SK-N-DZ (cell line): ENCODE measurements at regions not wholly inside any gene's neighbourhood (a gene's known extent, or its start where the extent isn't known, plus 50 kb on each side); places are given as distances from the start of the nearest gene placed in this dataset.

Source experiments
- DNase-seq: peaks from one replicate; pipeline ENCODE4 v3.0.0-alpha.2; 2015; ENCODE audit warnings: low spot score

DNA sequence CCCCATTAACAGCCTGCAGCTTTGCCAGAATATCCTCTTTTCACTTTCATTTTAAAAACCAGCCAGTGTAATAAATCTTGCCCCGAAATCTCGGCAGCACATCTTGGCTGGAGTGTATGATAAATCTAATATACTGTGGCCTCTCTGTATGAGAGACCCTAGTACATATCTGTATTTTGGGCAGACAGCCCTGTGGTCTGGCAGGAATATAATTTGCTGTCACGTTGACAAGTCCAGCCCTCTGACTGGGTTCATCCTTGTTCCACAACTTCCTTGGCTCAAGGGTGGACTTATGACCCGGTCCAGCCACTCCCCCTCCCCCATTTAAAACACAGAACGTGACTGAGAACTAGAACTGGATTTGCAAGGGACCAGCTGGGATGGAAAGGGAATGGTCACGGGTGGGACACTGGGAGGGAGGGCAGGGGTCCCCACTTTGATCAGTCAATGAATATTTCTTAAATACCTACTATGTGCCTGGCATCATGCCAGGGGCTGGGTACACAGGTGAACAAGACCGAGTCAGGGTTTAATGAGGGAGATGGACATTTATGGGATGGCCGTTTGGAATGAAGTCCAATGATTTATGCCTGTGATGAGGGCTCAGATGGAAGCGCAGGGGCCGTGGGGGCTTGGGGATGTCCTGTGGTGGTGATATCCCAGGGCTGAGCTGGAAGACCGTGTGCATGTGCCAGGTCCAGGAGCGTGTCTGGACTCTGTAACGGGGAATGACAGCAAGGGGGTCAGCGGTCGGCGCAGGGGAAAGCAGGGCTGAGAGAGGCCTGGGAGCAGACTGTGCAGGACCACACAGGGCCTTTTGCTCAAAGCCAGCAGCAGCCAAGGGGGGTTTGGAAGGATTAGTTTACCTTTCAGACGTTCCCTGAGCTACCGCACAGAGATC lies 190.5 kb downstream of the PHETA1 start:
- peak; percentile 95 for DNase-seq

DNA sequence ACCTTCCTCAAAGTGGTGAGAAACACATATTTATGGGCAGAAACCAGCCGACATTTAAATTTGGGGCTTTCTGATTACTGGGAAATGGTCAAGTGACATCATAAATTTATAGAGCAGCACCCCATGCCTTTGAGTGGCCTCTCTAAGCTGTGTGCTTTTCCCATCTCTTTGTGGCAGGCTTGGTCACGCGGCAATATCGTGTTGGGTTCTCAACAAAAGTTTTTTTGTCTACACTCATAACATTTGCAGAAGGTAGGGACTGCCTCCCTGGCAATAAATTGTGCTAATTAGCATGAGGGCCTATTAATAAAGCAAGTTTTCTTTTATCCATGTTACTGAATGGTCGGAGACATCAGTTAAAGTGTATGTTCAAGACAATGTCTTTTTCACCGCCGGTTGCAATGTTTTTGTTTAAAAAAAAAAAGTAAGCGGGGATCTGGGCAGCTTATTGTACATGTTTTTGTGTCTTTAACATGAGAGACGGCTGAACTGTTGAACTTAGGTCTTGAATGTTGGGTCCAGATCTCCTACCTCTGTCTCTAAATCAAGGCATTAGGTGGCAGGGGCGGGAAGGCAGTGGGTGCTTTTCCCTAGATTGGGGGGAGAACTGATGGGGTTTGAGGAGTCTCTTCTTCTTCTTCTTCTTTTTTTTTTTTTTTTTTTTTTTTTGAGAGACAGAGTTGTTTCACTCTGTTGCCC lies 193.3 kb downstream of the PHETA1 start:
- DNase-seq, result no peak

DNA sequence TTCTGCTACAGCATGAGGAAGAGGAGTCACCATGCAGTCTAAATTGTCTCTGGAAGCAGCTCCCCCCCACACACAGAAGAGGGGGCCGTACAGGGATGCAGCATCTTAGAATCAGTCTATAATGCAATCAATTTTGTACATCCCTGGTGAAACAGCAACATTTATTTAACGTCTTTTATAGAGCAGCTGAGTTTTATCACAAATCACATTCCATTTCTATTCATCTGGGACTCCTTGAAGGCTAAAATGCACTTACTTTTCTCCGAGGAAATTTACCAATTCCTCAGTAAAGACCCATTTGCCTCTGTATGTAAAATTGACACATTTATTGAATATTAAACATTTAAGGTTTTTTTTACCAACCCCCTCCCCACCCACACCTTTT lies 193.9 kb downstream of the PHETA1 start:
- DNase-seq, result no peak

DNA sequence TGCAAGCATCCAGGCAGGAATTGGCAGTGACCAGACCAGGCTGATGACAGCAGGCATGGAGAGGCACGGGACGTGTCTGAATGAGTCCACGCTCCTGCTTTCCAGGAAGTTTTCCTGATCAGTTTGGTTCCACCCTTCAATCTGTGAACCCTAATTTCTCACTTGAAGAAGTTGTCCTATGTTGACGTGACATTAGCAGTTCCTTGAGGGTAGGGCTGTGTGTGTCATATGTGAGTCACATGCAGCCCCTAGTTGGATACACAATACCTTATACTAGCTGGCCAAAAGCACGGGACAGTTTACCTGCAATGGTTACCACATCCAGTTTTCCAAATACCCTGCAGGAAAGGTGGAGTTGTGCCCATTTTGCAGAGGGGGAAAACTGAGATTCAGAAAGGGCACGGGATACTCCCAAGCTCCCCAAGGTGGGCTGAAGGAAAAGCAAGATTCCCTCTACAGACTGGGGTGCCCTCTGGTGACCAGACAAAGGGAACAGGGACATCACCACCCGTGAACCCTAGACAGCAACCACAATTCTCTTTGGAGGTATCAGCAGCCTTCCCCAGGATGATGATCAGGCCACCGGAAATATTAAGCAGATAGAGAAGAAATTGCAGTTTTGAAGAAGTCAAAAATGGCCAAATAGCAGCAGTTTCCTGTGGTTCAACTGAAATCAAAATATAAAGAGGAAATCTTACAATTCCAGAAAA lies 194.5 kb downstream of the PHETA1 start:
- peak; percentile 52 for DNase-seq

DNA sequence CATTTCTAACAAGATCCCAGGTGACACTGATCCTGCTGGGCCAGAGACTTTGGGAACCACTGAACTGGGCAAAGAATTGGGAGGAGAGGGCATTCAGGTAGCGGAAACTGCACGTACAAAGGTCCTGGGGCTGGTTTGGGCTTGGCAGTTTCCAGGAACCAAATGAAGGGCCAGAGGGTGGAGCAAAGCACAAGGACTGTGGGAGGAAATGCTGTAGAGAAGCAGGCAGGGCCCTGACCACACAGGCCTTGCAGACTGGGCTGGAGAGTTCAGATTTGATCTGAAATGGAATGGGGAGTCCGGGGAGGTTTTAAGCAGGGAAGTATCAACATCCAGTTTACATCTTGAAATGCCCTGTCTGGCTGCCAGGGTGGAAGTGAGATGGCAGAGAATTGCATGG lies 195.1 kb downstream of the PHETA1 start:
- DNase-seq, result no peak

DNA sequence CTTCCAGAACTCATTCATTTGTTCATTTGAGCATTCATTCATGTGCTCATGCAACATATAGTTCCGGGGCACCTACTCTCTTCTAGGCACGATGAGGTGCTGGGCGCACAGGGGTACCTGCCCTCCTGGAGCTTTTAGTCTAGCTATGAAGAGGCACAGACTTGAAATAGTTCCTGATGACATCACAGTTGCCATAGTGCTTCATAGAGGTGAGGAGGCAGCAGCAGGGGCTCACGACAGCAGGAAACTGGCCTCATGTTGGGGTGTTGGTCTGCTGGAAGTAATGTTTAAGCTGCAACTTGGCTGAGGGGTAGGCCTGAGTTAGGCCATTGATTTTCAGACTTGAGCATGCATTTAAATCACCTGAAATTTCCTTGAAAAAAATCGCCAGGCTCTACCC lies 195.5 kb downstream of the PHETA1 start:
- DNase-seq, result no peak

DNA sequence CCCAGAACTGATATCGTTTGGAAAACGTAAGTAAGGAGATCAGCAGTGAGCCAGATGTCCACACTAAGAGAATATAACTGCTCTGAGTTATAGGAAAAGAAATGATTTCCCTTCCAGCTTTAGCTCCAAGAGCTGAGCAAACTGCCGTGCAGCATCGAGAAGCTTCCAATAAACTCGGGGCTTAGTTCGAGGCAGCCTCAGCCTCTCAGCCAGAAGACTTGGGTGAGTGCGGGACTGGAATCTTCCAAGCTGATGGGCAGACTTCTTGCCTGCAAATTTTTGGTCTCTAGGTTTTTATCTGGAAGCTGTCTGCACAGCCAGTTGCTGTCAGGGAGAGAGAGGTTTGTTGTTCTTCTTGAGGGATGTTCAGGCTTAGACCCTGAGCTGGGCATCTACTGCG lies 196.1 kb downstream of the PHETA1 start:
- no peak for DNase-seq

DNA sequence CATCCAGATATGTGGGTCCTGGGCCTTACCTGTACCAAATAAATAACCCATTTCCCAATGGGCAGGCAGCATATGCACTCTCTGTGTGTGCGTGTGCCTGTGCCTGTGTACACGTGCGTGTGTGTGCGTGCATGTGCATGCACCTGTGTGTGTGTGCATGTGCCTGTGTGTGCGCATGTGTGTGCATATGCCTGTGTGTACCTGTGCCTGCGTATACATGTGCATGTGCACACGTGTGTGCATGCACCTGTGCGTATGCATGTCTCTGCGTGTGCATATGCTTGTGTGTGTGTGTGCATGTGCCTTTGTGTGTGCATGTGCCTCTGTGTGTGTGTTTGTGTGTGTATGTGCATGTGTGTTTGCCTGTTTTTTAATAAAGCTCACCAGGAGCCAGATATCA lies 197.1 kb downstream of the PHETA1 start:
- DNase-seq, result no peak

DNA sequence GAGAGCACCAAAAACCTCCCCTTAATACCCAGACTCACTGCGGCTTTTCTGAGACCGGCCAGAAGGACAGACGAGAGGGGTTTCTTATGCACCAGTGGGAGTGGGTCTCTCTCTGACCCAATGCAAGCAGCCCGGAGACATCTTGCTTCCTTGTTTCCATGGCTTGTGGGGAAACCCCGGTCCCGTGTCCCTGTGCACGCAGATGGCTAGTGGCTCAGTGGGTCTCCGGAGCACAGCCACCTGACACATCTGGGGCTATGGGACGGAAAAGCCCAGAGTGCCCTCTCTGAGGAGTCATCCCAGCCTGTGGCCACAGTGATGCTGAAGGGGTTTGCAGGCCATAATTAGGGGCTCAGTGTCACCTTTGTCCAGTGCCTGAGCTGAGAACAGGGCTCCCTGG lies 197.6 kb downstream of the PHETA1 start:
- no peak for DNase-seq

DNA sequence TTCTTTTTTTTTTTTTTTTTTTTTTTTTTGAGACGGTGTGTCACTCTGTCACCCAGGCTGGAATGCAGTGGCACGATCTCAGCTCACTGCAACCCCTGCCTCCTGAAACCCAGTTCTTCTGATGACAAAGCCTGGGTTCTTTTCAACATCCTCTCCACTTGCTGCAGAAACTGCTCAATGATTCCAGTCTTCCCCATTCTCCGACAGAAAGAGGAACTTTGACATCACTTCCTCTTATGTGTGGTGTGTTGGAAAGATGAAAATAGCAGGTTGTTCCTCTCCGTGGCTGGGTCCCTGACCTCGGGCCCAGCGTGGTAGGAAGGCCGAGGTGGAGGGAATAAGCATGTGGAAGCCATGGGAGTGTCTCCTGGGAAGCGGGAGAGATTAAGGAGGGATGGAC lies 198.4 kb downstream of the PHETA1 start:
- no peak for DNase-seq

DNA sequence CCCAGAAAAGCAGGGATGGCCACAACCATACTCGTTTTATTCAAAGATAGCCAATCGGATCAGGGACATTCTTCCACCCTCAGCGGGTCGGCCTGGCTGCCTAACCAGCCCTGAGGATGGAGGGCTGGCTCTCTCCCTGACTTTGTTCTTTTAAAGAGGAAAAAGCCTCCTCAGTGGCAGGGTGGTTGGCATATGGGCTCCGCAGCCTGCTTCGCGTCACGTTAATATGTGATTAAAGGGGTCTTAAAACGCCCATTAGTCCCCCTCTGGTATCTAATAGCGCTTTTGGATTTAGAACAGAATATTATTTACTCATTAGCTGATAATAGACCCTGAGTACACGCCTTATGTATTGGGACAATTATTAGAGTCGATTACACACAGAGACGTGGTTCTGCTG lies 199.4 kb downstream of the PHETA1 start:
- DNase-seq, result no peak

DNA sequence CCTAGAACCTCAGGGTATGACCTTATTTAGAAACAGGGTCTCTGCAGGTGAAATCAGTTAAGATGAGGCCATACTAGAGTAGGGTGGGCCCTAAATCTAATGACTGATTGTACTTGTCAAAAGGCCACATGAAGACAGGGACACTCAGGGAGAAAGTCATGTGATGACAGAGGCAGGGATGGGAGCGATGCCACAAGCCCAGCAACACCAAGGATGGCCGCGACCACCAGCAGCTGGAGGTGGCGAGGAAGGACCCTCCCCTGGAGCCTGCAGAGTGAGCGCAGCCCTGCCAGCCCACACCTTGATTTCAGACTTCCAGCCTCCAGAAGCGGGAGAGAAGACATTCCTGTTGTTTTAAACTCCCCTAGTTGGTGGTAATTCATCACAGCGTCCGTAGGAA lies 199.9 kb downstream of the PHETA1 start:
- DNase-seq, result no peak

DNA sequence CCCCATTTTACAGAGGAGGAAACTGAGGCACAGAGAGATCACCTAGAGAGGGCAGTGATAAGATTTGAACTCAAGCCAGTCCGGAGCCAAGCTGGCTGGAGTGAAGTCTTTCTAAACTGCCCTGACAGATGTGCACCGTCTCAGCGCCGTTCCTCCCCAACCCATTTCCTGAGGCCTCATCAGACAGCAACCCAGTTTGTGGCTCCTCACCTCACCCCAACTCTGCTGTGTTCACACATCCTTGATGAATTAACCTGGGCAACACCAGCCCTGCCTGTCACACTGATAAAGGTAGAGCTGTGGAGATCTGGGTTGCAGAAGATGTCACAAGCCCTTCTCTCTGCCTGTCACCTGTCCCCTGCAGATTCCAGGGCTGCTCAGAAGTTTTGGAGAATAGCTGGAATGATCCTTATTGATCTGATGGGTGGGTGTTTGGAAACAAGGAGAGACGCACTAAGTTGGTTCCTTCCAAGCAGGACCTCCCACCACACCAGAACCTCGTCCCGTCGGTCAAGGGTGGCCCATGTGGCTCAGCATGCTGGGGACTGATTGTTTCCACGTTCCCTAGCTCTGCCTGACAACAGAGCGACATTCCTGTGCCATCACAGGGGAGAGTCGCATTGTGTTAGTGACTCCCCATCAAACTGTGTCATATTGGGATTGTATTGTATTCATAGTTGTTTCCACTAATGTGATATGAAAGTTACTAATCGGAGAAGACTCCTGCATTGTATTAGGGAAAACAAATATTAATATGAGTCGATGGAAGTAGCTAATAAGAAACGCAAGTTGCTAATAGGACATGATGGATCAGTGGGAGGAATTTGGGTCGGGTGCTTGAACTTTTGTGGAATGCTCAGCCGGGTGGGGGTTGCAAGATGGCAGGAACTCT lies 200.6 kb downstream of the PHETA1 start:
- no peak for DNase-seq

DNA sequence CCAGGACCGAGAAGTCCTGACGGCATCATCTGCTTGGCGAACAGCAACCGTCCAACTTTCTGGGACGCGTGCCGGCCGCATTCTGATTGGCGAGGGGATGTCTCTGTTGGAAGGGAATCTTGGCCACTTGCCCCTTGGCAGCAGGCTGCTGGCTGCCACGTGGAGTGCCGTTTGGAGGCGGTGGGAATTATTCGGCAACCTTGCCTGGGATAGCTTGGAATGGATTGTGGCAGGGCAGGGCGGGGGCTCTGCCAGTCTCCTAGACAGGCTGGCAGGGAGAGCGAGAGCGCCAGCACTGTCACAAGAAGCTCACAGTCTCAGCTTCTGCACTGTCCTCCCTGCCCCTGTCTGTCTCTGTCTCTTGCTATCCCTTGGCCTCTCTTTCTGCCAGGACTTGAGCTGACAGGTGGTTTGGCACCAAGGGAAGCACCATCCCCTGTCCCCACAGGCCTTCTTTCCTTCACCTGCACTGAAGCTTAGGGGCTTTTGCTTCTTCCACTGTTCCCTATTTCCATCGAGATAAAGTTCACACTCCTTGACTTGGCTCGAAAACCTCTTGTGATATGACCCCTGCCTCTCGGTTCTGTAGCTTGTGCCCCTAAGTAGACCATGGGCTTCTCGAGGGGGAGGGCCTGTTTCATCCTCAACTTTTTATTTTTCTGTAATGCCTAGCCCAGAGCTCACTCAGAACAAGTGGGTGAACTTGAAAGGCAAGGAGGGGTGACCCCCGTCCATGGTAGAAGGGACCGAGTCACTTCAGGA lies 201.9 kb downstream of the PHETA1 start:
- no peak for DNase-seq

DNA sequence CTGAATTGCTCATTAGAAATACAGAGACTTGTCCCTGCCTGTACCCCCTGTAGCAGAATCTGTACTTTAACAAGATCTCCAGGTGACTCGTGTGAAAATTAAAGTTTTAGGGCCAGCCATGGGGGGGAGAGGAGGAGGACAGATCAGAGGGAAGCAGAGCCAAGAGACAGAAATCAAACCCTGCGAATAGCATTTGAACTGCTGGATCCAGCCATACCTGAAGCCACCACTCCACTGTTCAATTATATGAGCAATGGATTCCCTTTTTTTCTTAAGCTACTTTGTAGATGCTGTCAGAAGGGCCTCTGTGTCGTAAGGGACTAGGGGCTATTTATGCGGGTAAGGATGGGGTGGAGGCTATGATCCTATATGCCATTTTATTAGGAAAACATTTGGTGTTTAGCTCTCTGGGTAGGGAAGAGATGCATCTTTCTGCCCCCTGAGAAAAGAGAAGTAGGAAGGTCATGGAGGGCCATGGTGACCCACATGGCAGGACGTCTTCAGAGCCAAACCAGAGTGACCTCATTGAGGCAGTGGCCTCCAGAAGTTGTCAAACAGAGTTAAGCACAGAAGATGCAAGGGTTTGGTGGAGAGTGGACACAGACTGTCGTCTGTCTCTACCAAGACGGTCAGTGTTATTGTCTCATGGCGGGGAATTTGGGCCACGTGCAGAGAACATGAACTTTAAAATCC lies 203.9 kb downstream of the PHETA1 start:
- DNase-seq, result no peak

DNA sequence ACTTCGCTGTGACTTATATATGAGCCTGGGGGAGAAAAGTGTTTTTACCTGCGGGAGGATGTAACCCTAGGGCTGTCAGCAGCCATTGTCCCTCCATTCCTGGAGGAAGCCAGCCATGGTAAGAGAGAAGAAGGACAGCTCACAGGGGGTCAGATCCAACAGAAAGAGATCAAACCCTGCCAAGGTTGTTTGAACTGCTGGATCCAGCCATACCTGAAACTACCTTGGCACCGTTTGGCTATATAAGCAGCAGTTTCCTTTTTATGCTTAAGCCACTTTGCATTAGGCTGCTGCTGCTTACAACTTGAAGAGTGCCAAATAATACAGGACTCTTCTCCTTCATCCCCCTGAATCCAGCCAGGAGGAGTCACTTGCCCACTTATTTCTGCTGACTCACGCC lies 205.5 kb downstream of the PHETA1 start:
- DNase-seq, result no peak

DNA sequence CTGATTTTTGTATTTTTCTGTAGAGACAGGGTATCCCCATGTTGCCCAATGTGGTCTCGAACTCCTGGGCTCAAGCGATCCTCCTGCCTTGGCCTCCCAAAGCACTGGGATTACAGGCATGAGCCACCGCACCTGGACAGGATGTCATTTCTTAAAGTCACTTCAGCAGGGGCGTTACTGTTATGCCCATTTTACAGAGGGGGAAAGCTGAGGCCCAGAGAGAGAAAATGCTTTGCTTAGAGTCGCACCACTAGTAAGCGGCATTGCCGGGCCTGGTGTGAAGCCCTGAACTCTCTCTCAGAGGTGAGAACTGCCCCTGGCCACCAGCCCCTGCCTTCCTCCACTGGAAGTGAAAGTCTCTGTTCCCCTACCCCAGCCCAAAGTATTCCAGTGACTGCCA lies 207.0 kb downstream of the PHETA1 start:
- no peak for DNase-seq

DNA sequence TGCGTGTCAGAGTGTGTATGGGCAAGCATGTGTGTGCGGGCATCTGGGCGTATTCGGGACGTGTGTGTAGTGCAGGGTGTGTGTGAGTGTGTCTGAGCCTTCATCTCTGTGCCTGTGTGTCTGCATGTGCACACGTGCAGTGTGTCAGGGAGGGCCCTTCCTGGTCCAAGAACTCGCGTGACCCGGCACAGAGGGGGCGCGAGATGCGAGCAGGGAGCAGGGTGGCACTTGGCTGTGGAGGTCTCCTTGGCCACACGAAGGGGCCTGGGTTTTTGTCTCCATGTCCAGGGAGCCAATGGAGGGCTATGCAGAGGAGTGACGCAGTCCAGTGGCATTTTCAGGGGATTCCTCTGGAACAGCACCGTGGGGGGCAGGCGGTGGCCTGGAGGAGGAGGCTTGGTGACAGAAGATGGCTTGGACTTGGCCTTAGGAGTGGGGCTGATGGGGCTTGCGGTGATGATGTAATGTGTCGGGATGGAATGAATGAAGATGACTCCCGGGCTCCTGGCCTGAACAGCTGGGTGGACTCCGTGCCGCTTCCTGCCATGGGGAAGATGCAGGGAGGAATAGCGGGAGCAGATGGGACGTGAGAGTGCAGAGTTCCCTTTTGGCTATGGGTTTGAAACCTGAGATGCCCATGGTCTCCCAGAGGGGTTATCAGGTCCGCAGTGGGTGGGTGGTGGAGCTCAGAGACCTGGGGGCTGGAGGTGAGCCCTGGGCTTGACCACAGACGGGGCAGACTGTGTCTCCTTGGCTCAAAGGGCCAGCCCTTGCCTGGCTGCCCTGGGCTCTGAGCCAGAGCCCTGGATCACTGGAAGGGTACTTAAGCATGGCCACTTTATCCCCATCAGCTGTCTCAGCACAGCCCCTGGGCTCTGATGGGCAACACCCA lies 208.3 kb downstream of the PHETA1 start:
- DNase-seq, result peak; percentile 41

DNA sequence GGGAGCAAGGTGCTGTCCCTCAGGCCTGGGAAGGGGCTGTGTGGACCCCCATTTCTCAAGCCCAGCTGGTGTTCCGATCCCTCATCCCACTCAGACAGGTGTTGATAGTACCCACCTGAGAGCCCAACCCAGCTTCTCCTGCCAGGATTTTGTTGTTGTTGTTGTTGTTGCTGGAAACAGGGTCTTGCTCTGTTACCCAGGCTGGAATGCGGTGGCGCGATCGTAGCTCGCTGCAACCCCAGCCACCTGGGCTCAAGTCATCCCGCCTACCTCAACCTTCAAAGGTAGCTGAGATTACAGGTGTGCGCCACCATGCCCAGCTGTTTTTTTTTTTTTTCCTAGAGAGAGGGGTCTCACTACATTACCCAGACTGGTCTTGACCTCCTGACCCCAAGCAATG lies 209.9 kb downstream of the PHETA1 start:
- DNase-seq, result no peak
